ENCODE measurements at regions not wholly inside any gene's neighbourhood (a gene's known extent, or its start where the extent isn't known, plus 50 kb on each side); places are given as distances from the start of the nearest gene placed in this dataset.

GRCh38 chr9:79213417-79214125 is 358.2 kb upstream of the TLE4 start:
- TF ChIP-seq, protein P1, sequence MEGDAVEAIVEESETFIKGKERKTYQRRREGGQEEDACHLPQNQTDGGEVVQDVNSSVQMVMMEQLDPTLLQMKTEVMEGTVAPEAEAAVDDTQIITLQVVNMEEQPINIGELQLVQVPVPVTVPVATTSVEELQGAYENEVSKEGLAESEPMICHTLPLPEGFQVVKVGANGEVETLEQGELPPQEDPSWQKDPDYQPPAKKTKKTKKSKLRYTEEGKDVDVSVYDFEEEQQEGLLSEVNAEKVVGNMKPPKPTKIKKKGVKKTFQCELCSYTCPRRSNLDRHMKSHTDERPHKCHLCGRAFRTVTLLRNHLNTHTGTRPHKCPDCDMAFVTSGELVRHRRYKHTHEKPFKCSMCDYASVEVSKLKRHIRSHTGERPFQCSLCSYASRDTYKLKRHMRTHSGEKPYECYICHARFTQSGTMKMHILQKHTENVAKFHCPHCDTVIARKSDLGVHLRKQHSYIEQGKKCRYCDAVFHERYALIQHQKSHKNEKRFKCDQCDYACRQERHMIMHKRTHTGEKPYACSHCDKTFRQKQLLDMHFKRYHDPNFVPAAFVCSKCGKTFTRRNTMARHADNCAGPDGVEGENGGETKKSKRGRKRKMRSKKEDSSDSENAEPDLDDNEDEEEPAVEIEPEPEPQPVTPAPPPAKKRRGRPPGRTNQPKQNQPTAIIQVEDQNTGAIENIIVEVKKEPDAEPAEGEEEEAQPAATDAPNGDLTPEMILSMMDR (conservative IDR thresholded peaks at IDR 0.05) = no peak
- no peak for TF ChIP-seq ZFX (IDR thresholded peaks at IDR 0.05)
